ENCODE measurements at regions not wholly inside any gene's neighbourhood (a gene's known extent, or its start where the extent isn't known, plus 50 kb on each side); places are given as distances from the start of the nearest gene placed in this dataset.
A peak's percentile ranks its signal among the peaks of the same experiment; 100 is the strongest.

GRCh38 chr12:126760092-126760491, 1506.9 kb upstream of the TMEM132C start:
- no peak for DNase-seq

- no peak for DNase-seq
Measured at GRCh38 chr12:126761420-126761819, 1505.5 kb upstream of the TMEM132C start.

GRCh38 chr12:126762150-126762549, 1504.8 kb upstream of the TMEM132C start:
- no peak for DNase-seq

DNA sequence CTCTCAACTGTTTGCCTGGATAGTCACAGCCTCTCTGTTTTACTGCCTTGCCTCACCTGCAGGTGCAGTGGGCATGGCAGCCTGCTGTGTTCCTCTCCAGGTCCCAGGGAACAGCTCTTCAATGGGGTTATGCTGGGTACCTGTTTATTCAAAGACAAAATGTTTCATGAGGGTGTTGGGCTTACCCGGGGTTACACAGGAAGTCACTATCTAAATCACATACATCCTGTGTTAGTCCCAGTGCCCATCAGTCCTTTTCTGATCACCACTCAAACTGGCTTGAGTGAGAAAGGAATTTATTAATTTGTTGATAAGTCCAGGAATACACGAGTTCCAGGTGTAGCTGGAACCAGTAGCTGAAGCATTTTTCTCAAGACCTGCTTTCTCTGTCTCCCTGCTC, 1503.6 kb upstream of the TMEM132C start:
- DNase-seq = no peak

DNA sequence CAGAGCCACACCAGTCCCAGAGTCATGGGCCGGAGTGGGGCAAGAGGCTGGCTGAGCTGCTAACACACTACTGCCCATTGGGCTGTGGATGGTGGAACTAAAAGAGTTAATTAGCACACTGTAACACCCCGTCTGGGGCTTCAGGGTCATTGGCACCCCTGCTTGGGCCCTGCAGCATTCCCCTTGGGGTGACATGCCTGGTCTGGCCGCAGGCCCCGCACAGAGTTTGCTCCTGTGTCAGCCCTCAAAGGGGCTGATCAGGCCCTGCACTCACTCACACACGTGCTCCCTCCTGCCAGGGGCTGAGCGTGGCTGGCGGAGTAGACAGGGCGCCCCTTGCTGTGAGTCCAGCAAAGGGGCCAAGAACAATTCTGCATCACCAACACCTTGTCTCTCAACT, 1499.6 kb upstream of the TMEM132C start:
- DNase-seq = no peak

GRCh38 chr12:126768517-126768916, 1498.5 kb upstream of the TMEM132C start:
- no peak for DNase-seq

DNA sequence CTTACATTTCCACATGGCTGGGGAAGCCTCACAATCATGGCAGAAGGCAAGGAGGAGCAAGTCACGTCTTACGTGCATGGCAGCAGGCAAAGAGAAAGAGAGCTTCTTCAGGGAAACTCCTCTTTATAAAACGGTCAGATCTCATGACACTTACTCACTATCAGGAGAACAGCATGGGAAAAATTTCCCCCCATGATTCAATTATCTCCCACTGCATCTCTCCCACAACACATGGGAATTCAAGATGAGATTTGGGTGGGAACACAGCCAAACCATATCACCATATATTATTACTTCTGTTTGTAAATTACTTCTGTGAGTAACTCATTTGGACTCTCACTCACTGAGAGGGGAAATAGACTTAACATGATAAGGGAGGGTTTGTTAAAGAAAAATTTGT, 1496.8 kb upstream of the TMEM132C start:
- no peak for DNase-seq

GRCh38 chr12:126772171-126772864, 1494.7 kb upstream of the TMEM132C start:
- DNase-seq = peak; percentile 15 to 41

DNA sequence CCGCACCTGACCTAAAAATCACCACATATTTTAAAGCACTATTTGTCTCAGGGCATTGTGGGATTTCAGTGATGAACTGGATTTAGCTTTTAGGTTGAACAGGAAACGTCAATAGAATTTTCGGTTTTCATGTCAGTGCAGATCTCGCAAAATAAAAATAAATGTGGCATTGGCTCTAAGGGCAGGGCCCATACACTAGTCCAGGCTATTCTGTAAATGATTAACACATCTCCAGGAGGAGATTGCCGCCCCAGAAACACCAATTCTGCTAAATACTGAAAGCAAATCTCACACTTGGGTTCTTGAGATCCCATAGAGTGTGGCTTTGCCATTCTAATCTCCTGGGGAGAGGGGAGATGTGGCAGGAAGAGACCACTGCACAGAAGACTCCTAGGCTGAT, 1494.0 kb upstream of the TMEM132C start:
- DNase-seq = no peak

- DNase-seq = no peak
Measured at GRCh38 chr12:126773491-126773890, 1493.5 kb upstream of the TMEM132C start.

GRCh38 chr12:126776026-126776655, 1490.8 kb upstream of the TMEM132C start:
- no peak for DNase-seq

- DNase-seq = no peak
Measured at GRCh38 chr12:126780343-126780742, 1486.6 kb upstream of the TMEM132C start.

GRCh38 chr12:126781593-126781992, 1485.4 kb upstream of the TMEM132C start:
- DNase-seq = no peak

DNA sequence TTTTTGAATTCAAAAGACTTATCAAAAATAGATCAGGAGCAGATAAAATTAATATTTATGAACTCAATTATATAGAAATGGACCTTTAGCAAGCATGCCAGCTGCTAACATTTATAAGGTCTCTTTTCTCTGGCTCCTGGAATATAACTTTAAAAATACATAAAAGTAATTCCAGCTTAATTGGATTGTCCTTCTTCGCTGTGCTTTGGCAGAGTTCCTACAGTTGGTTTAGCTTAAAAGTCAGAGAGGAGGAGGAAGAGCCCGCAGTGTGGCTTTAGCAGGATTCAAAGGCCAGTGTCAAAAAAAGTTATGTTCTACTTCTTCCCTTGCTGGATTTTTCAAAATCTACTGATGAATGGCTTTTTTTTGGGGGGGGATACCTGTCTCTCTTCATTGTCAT, 1484.9 kb upstream of the TMEM132C start:
- no peak for DNase-seq

DNA sequence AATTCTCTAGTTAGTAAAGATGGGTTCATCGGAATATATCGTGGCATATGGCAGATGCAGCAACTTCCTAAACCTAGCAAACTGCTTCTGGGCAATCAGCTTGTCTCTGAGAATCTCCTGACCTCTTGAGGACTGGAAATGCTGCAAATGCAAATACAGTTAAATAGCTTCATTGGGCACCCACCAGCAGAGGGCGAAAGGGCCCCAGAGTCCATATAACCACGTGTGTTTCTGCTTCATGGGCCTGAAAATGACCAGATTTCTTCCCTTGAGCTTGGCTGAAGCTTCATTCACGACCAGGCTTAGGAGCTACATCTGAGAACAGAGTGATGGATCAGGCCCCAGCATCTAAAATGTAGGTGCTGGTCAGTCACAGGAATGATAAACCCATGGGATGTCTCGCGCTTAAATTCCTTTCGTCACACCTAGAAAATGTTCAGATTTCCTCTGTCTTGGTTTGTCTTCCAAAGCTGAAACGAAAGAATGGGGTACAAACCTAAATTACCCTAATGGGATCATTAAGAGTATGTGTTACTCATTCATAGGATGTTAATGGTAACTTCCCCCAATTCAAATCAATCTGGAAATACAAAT, 1482.5 kb upstream of the TMEM132C start:
- peak; percentile 33 to 48 for DNase-seq

DNA sequence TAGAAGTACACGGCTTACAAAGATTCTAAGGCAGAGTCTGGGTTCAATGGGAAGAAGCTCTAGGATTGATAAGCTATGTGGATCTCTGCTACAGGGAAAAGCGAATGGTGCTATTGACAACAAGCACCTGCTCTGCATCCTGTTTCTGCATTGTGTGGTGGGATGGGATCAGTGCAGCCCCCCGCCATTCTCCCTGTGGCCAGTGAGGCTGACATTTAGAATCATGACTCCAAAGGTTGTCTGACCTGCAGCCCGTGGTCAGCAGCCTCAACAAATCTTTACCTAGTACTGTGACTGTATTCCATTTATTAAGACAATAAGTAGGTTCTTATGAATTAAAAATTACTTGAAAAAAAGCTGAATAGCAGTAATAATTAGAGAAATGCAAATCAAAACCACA, 1477.0 kb upstream of the TMEM132C start:
- no peak for DNase-seq

DNA sequence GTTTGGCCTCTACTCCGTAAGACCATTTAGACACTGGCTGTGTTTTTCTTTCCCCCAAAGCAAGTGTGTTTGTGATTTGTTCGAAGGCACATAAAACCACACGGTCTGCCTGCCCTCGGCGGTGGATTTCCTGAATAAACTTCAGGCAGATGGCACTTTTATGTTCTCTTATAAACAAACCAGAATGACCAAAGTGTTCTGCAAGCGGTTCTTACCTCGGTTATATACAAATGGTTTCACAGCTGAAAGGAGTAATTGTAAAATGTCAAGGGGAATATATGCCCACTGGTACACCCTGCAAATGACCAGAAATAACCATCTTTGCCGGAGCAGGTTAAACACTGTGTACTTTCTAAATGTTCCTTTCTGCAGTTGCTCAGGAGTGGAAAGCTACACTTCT, 1475.8 kb upstream of the TMEM132C start:
- DNase-seq = no peak

GRCh38 chr12:126792411-126792810, 1474.6 kb upstream of the TMEM132C start:
- DNase-seq = no peak

GRCh38 chr12:126797525-126797924, 1469.4 kb upstream of the TMEM132C start:
- DNase-seq = no peak

GRCh38 chr12:126798449-126798848, 1468.5 kb upstream of the TMEM132C start:
- no peak for DNase-seq

DNA sequence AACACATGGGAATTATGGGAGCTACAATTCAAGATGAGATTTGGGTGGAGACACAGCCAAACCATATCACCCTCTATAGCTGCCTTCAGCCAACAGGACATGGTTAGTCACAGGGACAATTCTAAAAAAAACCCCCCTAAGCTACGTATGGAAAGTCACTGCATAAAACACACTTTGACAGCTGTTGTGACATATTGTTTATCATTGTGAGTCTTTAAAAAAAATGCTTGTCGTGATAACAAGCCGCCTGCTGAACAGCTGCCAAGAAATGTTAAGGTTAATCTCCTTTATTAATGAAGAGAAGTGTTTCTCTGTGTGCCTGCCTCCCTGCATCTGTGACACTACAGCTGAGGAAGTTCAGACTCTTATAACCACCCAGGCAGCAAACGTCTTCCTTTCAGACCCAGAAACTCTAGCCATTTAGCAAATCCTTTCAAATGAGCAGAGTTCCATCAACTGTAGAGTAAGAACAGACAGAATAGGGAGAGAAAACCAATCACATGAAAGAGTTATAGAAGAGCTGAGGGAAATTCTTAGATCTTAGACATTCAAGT, 1459.6 kb upstream of the TMEM132C start:
- no peak for DNase-seq

GRCh38 chr12:126811391-126811790, 1455.6 kb upstream of the TMEM132C start:
- no peak for DNase-seq

DNA sequence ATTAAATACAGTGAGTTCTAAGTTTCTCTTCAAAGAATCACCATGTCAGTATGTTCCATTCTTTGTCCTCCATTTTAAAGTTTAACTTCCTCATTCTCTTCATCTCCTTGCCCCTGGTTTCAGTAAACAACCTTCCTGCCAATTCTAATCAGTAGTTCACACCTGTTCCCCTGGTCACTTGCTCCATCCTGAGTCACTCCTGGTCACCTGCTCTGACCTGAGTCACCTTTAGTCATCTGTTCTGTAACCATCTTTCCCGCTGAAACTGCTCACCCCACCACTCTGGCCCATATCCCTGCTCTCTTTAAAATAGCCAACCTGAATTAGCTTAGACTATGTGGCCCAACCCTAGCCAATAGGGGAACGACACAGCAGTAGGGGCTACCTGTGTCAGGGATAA, 1447.4 kb upstream of the TMEM132C start:
- DNase-seq = no peak

All from stimulated activated CD4-positive, alpha-beta T cell treated with anti-CD3 and anti-CD28 coated beads, Interleukin-2, amount 100 ng/mL, for 24 hours (primary cell).